Calu3 (cell line): ENCODE measurements at regions not wholly inside any gene's neighbourhood (a gene's known extent, or its start where the extent isn't known, plus 50 kb on each side); places are given as distances from the start of the nearest gene placed in this dataset.

ENCODE experiments used
- BruUV-seq: library from RNA; stranded (reverse); fragments of 400-500 nt; replicated peaks from 2 replicates; lab custom pipeline; 2021; lab: Mats Ljungman, UMichigan
- CTCF ChIA-PET: fragments of 300-600 bp; sonication (Branson Sonifier 250); formaldehyde crosslinking; loops from one replicate; lab custom pipeline; 2022; ENCODE audit warnings: antibody characterized with exemption; lab: Charles Lee
- DNase-seq: peaks from one replicate; pipeline ENCODE4 v3.0.0; 2022
- H3K27ac Mint-ChIP-seq: one replicate; pipeline ENCODE4 v1.8.0; 2022; ENCODE audit warnings: mixed read lengths; ENCODE audit not compliant: unreplicated experiment
- H3K27me3 Mint-ChIP-seq: one replicate; pipeline ENCODE4 v1.8.0; 2022; ENCODE audit warnings: mixed read lengths; ENCODE audit not compliant: unreplicated experiment
- H3K36me3 Mint-ChIP-seq: one replicate; pipeline ENCODE4 v1.8.0; 2022; ENCODE audit warnings: mild to moderate bottlenecking, moderate library complexity, mixed read lengths; ENCODE audit not compliant: insufficient read depth, unreplicated experiment
- H3K4me1 Mint-ChIP-seq: one replicate; pipeline ENCODE4 v1.8.0; 2022; ENCODE audit warnings: mild to moderate bottlenecking, low read depth, mixed read lengths; ENCODE audit not compliant: unreplicated experiment
- H3K4me3 Mint-ChIP-seq: one replicate; pipeline ENCODE4 v1.8.0; 2022; ENCODE audit warnings: mild to moderate bottlenecking, low read depth, moderate library complexity, mixed read lengths; ENCODE audit not compliant: unreplicated experiment
- H3K9me3 Mint-ChIP-seq: one replicate; pipeline ENCODE4 v1.8.0; 2022; ENCODE audit warnings: low read depth, mixed read lengths; ENCODE audit not compliant: unreplicated experiment
- intact Hi-C: fragments of 100-400 bp; cut with micrococcal nuclease; formaldehyde crosslinking; loops from one replicate; pipeline ENCODE4 v1.10.0; 2022; ENCODE audit not compliant: unreplicated experiment
- TF ChIP-seq, protein P1 (sequence below): fragments of 200-600 bp; IDR thresholded peaks from one replicate; pipeline ENCODE4 v1.8.0; 2022; ENCODE audit warnings: antibody characterized with exemption; ENCODE audit not compliant: unreplicated experiment

DNA sequence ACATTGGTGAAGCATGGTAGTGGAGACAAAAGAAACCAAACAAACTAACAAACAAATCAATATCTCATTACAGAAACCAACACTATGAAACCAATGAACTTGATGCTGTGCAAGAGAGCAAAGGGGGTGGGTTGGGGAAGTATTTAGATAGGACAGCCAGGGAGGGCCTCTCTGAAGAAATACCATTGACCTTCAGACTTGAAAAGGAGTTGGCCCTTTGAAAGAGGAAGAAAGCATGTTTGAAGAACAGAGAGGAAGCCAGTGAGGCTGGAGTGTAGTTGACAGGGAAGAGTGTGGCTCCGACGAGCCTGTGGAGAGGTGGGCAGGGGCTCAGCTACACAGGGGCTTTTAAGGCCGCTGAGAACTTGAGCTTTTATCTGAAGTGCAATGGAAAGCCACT lies 151.0 kb upstream of the GATA6 start:
- H3K36me3 Mint-ChIP-seq: no peaks in the 10 kb centered on the region
- no peak overlapping the region for H3K4me3 Mint-ChIP-seq
- peaks cover 7% of the 10 kb centered on the region for H3K9me3 Mint-ChIP-seq
- no peak for DNase-seq
- H3K27me3 Mint-ChIP-seq: no peaks in the 10 kb centered on the region
- peaks cover 22% of the 10 kb centered on the region for H3K4me1 Mint-ChIP-seq
- TF ChIP-seq, protein P1, sequence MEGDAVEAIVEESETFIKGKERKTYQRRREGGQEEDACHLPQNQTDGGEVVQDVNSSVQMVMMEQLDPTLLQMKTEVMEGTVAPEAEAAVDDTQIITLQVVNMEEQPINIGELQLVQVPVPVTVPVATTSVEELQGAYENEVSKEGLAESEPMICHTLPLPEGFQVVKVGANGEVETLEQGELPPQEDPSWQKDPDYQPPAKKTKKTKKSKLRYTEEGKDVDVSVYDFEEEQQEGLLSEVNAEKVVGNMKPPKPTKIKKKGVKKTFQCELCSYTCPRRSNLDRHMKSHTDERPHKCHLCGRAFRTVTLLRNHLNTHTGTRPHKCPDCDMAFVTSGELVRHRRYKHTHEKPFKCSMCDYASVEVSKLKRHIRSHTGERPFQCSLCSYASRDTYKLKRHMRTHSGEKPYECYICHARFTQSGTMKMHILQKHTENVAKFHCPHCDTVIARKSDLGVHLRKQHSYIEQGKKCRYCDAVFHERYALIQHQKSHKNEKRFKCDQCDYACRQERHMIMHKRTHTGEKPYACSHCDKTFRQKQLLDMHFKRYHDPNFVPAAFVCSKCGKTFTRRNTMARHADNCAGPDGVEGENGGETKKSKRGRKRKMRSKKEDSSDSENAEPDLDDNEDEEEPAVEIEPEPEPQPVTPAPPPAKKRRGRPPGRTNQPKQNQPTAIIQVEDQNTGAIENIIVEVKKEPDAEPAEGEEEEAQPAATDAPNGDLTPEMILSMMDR: no peak
- intact Hi-C loops: no loop called here
- CTCF ChIA-PET: no interaction called here
- H3K27ac Mint-ChIP-seq: no peak overlapping the region
- BruUV-seq: no TSS peak

DNA sequence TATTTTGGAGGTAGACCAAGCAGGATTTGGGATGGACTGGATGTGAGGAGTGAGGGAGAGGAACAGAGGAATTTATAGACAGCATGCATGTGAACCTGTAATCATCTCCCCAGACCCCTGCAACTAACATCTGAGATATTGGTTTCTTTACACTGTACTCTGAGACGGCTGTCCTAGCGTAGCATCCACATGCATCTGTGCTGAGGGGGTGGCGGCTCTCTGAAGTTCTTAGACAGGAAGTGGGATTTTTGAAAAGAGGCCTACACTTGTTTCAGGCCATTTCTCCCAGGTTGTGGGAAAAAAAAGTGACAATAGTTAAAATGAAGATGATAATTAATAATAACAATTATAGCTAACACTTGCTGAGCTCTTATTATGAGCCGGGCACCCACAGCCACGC lies 150.2 kb upstream of the GATA6 start:
- H3K4me3 Mint-ChIP-seq: no peak overlapping the region
- H3K36me3 Mint-ChIP-seq: no peaks in the 10 kb centered on the region
- no TSS peak for BruUV-seq
- peaks cover 22% of the 10 kb centered on the region for H3K4me1 Mint-ChIP-seq
- intact Hi-C loops: no loop called here
- CTCF ChIA-PET: no interaction called here
- peaks cover 4% of the 10 kb centered on the region for H3K9me3 Mint-ChIP-seq
- no peak for DNase-seq
- H3K27ac Mint-ChIP-seq: no peak overlapping the region
- H3K27me3 Mint-ChIP-seq: no peaks in the 10 kb centered on the region
- TF ChIP-seq, protein P1: no peak

DNA sequence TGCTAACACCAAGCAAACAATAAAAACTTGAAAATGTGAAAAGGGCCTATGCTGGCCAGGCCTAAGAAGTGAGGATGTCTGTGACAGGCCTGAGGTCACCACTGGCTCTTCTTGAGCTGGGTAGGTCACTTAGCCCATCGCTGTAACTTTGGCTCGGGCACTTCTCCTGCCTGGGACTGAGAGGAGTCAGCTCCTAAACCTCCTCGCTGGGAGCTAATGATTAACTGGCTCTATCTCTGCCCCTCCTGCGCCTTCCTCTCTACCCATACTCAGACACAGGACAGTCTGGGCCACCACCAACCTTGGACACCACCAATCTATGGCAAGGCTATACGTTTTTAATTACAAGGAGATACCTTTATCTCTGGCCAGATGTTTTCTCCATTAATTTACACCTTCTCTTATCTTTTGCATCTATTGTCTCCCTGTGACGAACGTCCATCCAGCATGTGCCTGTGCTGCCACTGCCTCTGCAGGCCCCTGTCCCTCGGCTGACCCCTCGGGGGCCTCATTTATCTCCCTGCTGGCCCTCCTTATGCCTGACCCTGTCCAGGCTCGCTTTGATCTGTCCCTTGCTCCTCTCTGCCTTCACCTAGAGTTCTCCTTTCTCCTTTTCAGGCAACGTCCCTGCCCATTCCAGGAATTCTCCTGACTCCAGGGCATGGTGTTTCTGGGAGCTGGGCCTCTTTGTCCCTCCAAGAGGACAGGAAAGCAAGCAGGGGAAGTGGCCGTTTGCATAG lies 149.1 kb upstream of the GATA6 start:
- H3K4me1 Mint-ChIP-seq: peaks cover 22% of the 10 kb centered on the region
- no peak overlapping the region for H3K4me3 Mint-ChIP-seq
- intact Hi-C loops: no loop called here
- H3K9me3 Mint-ChIP-seq: peaks cover 4% of the 10 kb centered on the region
- no TSS peak for BruUV-seq
- DNase-seq: no peak
- no peaks in the 10 kb centered on the region for H3K36me3 Mint-ChIP-seq
- TF ChIP-seq, protein P1: no peak
- CTCF ChIA-PET: interaction anchor here (0.6 kb wide), 2 partner anchors 9 to 1047 kb away, joined by 3 to 6 read pairs; no protein-coding TSS in a partner anchor
- no peak overlapping the region for H3K27ac Mint-ChIP-seq
- no peaks in the 10 kb centered on the region for H3K27me3 Mint-ChIP-seq

DNA sequence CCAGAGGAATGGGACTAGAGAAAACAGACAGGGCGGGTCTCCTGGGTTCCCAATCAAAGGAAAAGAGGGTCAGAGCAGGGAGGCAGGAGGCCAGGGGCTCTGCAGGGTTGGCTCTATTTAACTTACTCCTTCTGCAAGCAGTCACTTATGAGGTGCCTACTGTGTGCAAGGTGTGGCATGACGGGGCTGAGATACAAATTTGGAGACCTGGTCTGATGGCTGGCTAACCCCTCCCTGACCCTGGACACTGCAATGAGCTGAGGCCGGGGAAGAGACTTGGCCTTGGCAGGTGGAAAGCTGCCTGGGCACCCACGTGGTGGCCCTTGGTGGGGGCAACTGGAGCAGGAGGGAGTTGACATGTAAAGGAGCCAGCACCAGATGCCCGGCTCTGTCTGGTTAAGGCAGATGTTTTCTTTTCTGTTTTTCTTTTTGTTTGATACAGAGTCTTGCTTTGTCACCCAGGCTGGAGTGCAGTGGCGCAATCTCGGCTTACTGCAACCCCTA lies 148.5 kb upstream of the GATA6 start:
- Mint-ChIP-seq H3K4me3 (no peak overlapping the region), H3K27ac (no peak overlapping the region), H3K4me1 (peaks cover 22% of the 10 kb centered on the region), H3K9me3 (peaks cover 4% of the 10 kb centered on the region), H3K36me3 (no peaks in the 10 kb centered on the region), H3K27me3 (no peaks in the 10 kb centered on the region)
- BruUV-seq: no TSS peak
- TF ChIP-seq, protein P1: no peak
- CTCF ChIA-PET: interaction anchor here (0.6 kb wide), 1 partner anchor 8 kb away, joined by 3 read pairs; no protein-coding TSS in a partner anchor
- no peak for DNase-seq
- intact Hi-C loops: no loop called here
